HL-60 (cell line): ENCODE measurements at regions not wholly inside any gene's neighbourhood (a gene's known extent, or its start where the extent isn't known, plus 50 kb on each side); places are given as distances from the start of the nearest gene placed in this dataset.

ENCODE experiments used
- GABPA ChIP-seq: IDR thresholded peaks from 2 replicates; pipeline ENCODE4 v1.6.1; 2012; ENCODE audit warnings: low read depth
- SPI1 ChIP-seq: IDR thresholded peaks from 2 replicates; pipeline ENCODE4 v1.6.1; 2012; ENCODE audit warnings: low read depth, mild to moderate bottlenecking, borderline replicate concordance
- TF ChIP-seq, protein P1 (sequence below): IDR thresholded peaks from one replicate; pipeline ENCODE4 v1.5.1; 2011; ENCODE audit warnings: low read length, control low read depth, inconsistent platforms; ENCODE audit not compliant: insufficient read depth

DNA sequence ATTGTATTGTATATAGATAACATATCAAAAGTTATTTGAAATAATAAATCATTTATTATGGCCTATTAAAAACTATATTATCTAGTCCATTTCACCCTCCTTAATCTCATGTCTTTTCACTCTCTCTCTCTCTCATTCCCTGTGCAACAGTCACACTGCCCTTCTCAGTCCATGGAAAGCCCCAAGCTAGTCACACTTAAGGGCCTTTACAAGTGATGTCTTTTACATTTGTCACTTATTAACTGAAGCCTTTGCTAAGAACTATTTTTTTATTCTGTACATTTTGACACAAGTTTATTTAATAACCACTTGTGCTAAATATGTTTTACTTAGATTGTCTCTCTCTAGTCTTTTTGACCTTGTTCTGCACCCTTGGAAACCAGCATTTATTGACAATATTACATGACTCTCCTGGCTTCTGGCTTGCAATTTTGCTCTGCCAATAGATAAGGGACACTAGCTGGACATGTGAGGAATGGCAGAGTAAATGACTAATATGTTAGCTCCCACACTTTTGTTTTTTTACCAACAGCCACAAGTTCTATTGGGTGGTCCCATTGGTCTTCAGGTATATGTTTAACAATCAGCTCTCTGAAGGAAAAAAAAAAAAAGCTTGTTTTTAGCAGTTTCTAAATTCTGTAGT is 706.8 kb upstream of the POT1 start:
- TF ChIP-seq, protein P1, sequence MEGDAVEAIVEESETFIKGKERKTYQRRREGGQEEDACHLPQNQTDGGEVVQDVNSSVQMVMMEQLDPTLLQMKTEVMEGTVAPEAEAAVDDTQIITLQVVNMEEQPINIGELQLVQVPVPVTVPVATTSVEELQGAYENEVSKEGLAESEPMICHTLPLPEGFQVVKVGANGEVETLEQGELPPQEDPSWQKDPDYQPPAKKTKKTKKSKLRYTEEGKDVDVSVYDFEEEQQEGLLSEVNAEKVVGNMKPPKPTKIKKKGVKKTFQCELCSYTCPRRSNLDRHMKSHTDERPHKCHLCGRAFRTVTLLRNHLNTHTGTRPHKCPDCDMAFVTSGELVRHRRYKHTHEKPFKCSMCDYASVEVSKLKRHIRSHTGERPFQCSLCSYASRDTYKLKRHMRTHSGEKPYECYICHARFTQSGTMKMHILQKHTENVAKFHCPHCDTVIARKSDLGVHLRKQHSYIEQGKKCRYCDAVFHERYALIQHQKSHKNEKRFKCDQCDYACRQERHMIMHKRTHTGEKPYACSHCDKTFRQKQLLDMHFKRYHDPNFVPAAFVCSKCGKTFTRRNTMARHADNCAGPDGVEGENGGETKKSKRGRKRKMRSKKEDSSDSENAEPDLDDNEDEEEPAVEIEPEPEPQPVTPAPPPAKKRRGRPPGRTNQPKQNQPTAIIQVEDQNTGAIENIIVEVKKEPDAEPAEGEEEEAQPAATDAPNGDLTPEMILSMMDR = no peak
- no peak for TF ChIP-seq GABPA
- no peak for TF ChIP-seq SPI1
